GM21515 (cell line): ENCODE measurements at regions not wholly inside any gene's neighbourhood (a gene's known extent, or its start where the extent isn't known, plus 50 kb on each side); places are given as distances from the start of the nearest gene placed in this dataset.
"Not testable (repeated sequence)": the region's sequence is repeated elsewhere in the genome, so short reads cannot be mapped to it uniquely, and the experiment has no call there.

Experiments
- ATAC-seq: cut with Tn5 transposase; IDR thresholded peaks from one replicate; pipeline ENCODE4 v1.9.1; 2021; ENCODE audit not compliant: unreplicated experiment

DNA sequence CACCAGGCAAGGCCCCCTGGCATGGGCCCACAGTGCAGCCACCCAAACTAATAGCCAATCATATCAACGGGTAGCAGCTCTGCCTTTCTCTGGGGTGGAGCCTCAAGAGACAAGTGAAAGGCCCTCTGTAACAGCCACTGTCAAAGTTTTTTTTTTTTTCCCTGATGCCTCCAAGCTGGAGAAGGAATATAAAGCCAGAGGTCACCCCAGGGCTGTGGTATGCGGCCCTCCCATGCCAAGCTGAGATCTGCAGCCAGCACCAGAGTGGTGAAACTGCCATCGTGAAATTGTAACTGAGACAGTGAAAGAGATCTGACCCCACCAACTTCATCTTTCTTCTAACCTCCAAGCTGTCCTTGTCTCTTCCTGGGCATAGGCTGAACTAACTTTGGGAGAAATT, 407.0 kb downstream of the KLHL4 start:
- ATAC-seq: no peak

DNA sequence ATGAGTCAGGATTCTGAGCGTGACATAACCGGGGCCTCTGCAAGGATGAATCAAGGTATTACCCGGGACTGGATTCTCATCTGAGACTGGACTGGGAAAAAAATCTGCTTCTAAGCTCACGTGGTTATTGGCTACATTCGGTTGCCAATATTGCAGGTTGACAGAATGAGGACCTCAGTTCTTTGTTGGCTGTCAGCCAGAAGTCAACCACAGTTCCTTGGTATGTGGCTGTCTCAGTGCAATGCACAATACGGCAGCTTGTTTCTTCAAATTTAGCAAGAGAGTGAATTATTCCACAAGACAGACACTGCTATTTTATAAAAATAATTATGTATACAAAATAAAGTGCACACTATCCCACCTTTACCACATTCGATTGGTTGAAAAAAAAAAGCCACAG, 424.2 kb downstream of the KLHL4 start:
- ATAC-seq: no peak

DNA sequence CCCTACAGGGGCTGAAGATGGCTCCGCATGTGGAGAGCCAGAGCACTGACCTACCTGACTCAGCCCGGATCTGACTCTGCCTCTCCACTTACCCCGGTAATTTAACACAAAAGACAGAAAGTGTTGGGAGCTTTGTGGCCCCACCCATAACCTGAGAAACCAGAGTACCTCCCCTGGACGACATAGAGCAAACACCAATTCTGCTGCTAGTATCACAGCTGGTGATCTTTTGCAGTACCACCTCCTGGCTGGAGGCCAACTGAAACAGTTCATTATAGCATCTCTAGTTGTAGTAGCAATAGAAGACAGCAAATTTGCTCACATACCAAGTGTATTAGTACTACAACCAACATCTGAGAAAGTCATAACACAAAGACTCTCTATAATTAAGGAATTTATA, 443.9 kb downstream of the KLHL4 start:
- no peak for ATAC-seq

DNA sequence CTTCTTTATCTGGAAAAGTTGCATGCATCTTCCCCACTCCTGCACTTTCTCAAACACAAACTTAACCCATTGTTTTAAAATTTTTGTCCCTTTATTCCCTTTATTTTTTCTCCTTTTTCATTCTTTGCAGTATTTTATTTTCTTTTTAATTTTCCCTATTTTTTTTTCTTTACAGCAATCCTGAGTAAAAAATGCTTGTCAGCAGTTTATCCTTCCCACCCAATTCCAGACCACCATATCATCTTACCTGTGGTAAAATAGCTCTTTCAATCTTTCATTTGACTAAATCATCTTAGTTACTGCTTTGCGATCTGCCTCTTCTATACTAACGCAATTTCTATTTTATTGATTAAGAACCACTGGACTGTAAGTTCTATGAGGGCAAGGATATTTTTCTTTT, 450.5 kb downstream of the KLHL4 start:
- no peak for ATAC-seq

- ATAC-seq: not testable (repeated sequence)
These were observed 454.5 kb downstream of the KLHL4 start for GRCh38 chrX:87972121-87972520.

DNA sequence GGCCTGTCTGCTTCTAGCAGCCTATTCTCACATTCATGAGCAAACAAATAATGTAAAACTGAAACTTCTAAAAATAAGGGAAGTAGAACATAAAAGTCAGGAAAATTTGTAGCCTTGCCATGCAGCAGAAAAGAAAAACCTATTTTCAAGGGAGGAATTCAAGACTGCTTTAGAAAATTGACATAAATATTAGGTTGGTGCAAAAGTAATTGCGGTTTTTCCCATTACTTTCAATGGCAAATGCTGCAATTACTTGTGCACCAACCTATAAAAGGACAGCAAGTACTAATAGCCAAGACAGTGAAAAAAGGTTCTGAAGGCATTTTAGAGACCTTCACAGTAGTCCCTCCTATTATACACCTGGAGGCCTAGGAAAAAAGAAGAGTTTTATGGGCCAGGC, 457.8 kb downstream of the KLHL4 start:
- ATAC-seq: no peak

- not testable (repeated sequence) for ATAC-seq
These were observed 490.3 kb downstream of the KLHL4 start for GRCh38 chrX:88007873-88008272.

DNA sequence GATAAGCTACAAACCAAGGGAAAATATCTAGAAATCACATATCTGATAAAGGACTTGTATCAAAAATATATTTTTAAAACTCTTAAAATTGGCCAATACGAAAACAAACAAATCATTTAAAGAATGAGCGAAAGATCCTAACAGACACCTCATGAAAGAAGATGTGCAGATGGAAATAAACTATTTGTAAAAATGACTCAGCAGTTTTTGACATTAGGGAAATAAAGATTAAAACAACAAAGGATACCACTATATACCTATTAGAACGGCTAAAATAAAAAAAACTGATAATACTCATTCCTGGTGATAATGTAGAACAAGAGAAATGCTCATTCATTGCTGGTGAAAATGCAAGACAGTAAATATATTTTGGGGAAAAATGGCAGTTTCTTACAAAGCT, 506.4 kb downstream of the KLHL4 start:
- no peak for ATAC-seq

DNA sequence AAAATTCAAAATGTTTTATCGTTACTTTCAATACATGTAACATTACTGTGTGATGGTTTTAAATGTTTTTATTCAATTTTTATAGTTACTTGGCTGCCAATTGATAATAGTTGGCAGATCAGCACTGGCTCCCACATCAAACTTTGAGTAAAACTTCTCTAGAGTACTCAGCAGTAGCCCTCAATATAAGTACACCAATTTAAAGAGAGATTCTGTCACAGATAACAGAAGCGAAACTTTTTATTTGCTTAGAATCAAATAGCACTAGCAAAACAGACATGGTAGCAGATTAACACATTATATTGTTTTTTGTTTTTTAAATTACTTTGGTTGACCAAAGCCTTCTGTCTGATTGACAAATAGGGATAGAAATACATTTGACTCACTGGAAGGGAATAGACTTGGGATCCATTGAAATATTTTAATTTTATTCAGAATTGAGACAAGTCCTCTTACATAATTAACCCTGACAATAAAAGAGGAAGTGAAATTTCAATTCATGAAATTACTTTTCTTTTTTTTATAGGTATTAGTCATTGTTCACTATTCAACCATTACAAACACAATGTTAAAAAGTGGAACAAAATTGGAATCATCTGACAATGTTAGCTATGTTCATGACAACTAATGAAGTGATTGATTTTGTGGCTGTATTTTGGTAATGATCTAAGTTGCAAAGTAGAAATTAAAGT, 554.9 kb downstream of the KLHL4 start:
- no peak for ATAC-seq

- no peak for ATAC-seq
These were observed 584.4 kb downstream of the KLHL4 start for GRCh38 chrX:88101968-88102367.

DNA sequence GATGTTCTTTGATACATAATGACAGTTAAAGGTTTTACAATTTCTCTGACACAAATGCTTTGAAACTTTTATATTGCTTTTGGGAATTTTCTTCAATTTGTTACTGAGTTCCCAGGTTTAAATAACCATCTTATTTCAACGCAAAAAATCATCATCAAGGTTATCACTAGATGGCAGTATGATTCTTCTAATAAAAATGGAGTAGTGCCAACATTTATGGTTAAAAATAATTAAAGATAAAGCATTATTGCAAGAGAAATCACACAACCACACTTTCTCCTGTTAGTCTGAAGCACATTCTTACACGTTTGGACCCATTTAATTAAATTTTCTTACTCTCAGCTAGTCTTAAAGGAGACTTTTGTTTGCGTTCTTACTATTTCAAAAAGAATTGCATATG, 611.3 kb upstream of the CPXCR1 start:
- ATAC-seq: no peak

- ATAC-seq: no peak
These were observed 610.7 kb upstream of the CPXCR1 start for GRCh38 chrX:88136328-88136727.

GRCh38 chrX:88146577-88146976, 600.4 kb upstream of the CPXCR1 start:
- ATAC-seq: no peak

DNA sequence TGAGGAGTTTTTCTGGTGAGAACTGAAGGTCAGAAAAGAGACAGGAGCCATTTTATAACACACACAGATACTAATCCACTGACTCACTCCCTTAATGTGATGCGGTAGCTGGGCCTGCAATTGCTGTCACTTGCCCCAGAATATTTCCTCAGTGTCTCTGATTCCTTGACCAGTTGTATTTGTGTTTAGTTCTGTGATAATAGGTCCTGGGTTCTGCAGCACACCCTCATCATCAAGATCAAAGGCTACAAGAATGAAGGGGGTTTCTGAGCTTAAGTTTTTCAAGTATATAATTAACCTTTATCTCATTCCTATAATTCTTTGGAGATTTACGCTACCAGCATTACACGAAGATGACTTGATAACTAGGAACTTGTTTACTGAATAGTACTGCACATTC, 576.5 kb upstream of the CPXCR1 start:
- ATAC-seq: no peak

DNA sequence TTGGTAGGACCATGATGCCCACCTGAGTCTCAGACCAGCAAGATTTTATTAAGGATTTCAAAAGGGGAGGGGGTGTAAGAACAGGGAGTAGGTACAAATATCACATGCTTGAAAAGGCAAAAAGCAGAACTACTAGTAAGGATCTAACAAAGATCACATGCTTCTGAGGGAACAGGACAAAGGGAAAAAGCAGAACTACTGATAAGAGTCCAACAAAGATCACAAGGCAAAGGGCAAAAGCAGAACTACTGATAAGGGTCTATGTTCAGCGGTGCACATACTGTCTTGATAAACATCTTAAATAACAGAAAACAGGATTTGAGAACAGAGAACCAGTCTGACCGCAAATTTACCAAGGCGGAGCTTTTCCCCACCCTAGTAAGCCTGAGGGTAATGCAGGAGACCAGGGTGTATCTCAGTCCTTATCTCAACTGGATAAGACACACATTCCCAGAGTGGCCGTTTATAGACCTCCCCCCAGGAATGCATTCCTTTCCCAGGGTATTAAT, 573.0 kb upstream of the CPXCR1 start:
- ATAC-seq: not testable (repeated sequence)

DNA sequence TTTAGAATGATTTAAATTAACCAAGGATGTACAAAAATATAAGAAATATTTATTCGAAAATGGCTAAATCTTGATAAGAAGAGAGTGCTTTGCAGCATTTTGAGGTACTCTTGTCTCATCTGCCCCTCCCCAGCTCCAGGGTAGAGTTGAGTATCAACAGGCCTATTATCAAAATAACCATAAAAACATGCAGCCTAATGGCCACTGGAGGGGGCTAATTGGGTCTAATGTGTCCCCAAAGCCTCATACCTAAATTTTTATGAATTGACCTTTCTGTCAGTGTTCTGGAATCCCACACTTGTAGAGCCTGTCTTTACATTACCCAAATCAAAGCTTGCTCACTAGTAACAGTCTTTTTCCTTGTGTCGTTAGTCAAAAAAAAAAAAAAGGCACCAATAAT, 544.9 kb upstream of the CPXCR1 start:
- no peak for ATAC-seq

DNA sequence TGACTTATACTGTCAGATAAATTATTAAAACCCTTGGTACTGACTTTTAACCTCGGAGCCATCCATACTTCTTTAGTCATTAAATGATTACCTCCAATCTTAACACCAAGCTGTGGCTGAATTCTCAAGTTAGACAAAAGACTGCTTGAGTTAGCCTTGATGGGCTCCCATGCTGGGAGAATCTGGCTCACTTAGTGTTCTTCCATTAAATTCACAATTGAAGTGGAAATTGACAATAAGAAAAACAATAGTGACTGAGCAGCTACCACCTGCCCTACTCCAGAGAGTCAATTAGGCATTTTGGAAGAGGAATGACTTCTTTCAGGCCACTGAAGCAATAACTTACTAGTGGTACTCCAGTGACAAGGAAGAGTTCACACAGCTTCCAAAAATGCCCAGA, 503.0 kb upstream of the CPXCR1 start:
- no peak for ATAC-seq

GRCh38 chrX:88284844-88285243, 462.2 kb upstream of the CPXCR1 start:
- no peak for ATAC-seq

- not testable (repeated sequence) for ATAC-seq
These were observed 433.1 kb upstream of the CPXCR1 start for GRCh38 chrX:88313972-88314371.

DNA sequence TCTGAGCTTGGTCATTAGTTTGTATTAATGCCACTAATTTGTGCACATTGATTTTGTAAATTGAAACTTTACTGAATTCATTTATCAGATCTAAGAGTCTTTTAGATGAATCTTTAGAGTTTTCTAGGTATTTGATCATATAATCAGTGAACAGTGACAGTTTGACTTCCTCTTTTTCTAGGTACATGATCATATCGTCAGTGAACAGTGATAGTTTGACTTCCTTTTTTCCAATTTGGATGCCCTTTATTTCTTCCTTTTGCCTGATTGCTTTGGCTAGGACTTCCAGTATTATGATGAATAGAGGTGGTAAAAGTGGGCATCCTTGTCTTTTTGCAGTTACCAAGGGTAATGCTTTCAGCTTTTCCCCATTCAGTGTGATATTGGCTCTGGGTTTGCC, 421.4 kb upstream of the CPXCR1 start:
- no peak for ATAC-seq

DNA sequence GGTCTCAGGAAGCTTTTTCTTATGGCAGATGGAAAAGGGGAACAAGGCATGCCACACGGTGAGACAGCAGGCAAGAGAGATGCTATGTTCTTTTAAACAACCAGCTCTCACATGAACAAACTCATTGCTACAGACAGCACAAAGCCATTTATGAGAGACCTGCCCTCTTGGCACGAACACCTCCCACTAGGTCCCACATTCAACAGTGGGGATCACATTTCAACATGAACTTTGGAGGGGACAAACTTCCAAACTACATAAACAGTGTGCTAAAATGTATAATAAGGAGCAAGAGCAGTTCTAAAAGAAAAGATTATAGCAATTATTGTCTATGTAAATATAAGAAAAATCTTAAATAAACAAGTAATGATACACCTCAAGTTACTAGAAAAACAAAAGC, 391.8 kb upstream of the CPXCR1 start:
- no peak for ATAC-seq

GRCh38 chrX:88366314-88366713, 380.7 kb upstream of the CPXCR1 start:
- no peak for ATAC-seq

DNA sequence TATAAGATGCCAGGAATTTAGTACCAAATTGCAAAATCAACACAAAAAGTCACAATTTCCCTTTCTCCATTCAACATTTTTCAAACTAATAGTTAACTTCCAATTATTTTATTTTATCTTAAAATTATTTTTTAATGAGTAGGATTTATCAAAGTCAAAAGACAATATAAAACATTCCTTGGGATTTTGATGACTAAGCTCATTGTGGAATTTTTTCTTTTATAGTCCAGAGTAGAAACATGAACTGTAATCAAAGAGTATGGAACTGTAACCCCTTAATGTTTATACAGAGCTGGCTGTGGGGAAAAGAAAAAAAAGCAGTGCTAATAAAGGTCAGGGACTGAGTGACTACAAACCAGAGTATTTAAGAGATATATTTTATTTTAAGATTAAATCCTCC, 368.6 kb upstream of the CPXCR1 start:
- no peak for ATAC-seq
